ENCODE measurements at regions not wholly inside any gene's neighbourhood (a gene's known extent, or its start where the extent isn't known, plus 50 kb on each side); places are given as distances from the start of the nearest gene placed in this dataset.

DNA sequence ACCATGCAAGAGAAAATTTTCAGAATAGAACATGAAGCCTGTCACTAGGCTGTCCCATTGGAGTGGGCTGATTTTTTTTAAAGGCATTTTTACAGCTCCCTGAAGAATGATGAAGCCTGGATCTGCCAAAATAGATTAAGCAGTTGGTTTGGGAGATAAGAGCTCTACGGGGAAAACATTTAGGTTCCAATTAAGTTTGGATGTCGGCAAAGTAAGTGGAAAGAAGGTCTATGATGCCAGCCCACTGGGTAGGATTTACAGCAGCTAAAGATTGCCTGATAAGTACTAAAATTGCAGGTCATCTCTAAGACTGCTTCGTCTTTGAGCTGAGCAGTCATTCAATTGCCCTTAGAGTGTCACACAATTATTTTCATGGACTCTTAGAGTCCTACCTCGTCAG is 939.2 kb upstream of the CELF2 start:
- TF ChIP-seq CTCF (IDR thresholded peaks at IDR 0.05) = no peak
- intact Hi-C loops (cut with DNase I; ENCODE audit: low total_unique reads) = no loop called here
- H3K4me1 ChIP-seq = no peaks in the 10 kb centered on the region
- no peaks in the 10 kb centered on the region for H3K9me3 ChIP-seq
- H3K27ac ChIP-seq = no peak overlapping the region
- no peaks in the 10 kb centered on the region for H3K27me3 ChIP-seq
- DNase-seq = no peak
- H3K36me3 ChIP-seq = no peaks in the 10 kb centered on the region
- H3K4me3 ChIP-seq = no peak overlapping the region

- no peak for TF ChIP-seq CTCF (IDR thresholded peaks at IDR 0.05)
- H3K27me3 ChIP-seq = no peaks in the 10 kb centered on the region
- no peaks in the 10 kb centered on the region for H3K4me1 ChIP-seq
- H3K9me3 ChIP-seq = no peaks in the 10 kb centered on the region
- no peak overlapping the region for H3K4me3 ChIP-seq
- H3K36me3 ChIP-seq = no peaks in the 10 kb centered on the region
- DNase-seq = no peak
- intact Hi-C loops (cut with DNase I; ENCODE audit: low total_unique reads) = no loop called here
- H3K27ac ChIP-seq = no peak overlapping the region
Observed at GRCh38 chr10:10092581-10092980, 925.1 kb upstream of the CELF2 start.

DNA sequence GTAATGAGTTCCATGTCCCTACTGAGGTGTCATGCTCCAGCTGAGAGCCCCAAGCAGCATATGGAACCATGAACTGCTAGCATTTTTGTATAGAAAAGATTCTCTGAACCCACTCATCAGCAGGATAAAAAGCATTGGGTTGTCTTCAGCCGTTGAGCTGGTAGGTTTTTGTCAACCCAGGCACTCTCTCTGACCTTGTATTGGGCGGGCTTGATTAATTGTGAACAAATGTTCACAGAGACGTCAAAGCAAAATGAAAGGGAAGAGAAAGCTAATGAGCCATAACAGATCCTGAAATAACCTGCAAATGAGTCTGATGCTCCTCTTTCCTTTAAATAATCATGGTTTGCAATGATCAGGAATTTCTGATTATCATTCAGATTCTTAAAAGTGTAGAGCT is 924.7 kb upstream of the CELF2 start:
- no peaks in the 10 kb centered on the region for H3K4me1 ChIP-seq
- no peaks in the 10 kb centered on the region for H3K36me3 ChIP-seq
- no peak overlapping the region for H3K4me3 ChIP-seq
- TF ChIP-seq CTCF (IDR thresholded peaks at IDR 0.05) = no peak
- H3K27me3 ChIP-seq = no peaks in the 10 kb centered on the region
- intact Hi-C loops (cut with DNase I; ENCODE audit: low total_unique reads) = no loop called here
- no peak overlapping the region for H3K27ac ChIP-seq
- no peaks in the 10 kb centered on the region for H3K9me3 ChIP-seq
- DNase-seq = no peak

DNA sequence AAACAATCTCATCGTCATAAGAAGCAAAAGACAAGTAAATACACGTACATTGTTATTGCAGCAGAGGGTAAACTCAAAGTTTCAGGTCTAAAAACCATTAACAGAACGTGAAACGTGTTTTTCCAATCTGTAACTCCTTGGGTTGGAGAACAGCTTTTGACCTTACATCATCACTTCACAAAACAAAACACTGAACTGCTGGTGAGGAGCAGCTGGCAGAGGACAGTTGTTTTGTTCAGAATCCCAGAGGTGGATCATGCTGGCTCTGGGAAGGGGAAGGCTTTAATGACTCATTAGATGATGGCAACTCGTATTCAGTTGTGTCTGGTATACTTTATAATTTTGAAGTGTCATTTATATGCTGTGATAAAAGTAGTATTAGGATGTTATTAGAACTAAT is 923.0 kb upstream of the CELF2 start:
- peaks cover 0 to 4% (median 0%) of the 10 kb centered on the region in 3 donors for H3K9me3 ChIP-seq
- DNase-seq = no peak
- intact Hi-C loops (cut with DNase I; ENCODE audit: low total_unique reads) = no loop called here
- H3K4me3 ChIP-seq = no peak overlapping the region
- no peaks in the 10 kb centered on the region for H3K4me1 ChIP-seq
- H3K27me3 ChIP-seq = no peaks in the 10 kb centered on the region
- TF ChIP-seq CTCF (IDR thresholded peaks at IDR 0.05) = no peak
- no peaks in the 10 kb centered on the region for H3K36me3 ChIP-seq
- no peak overlapping the region for H3K27ac ChIP-seq

- peaks cover 0 to 5% (median 0%) of the 10 kb centered on the region in 3 donors for H3K9me3 ChIP-seq
- intact Hi-C loops (cut with DNase I; ENCODE audit: low total_unique reads) = no loop called here
- TF ChIP-seq CTCF (IDR thresholded peaks at IDR 0.05) = no peak
Observed at GRCh38 chr10:10096296-10096695, 921.4 kb upstream of the CELF2 start.

DNA sequence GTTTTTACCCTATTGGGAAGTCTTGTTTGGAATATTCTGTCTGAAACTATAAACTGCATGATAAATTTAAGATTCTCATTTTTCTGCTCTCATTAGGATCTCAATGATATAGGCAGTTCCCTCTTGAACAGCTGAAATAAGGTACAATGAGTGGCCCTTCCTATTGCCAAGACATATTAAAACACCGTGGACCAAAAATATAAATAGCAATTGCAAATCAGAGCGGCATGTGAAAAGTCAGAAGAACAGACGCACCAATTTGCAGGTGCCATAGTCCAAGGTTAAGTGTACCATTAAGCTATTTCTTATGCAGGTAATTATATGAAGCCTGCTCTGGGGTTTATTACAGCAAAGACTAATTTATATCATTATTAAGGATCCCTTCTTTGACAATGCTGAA is 920.8 kb upstream of the CELF2 start:
- Histone ChIP-seq H3K27me3 (no peaks in the 10 kb centered on the region), H3K27ac (no peak overlapping the region), H3K9me3 (peaks cover 0 to 5% (median 0%) of the 10 kb centered on the region in 3 donors), H3K4me1 (no peaks in the 10 kb centered on the region), H3K36me3 (no peaks in the 10 kb centered on the region), H3K4me3 (no peak overlapping the region)
- intact Hi-C loops (cut with DNase I; ENCODE audit: low total_unique reads) = no loop called here
- no peak for TF ChIP-seq CTCF (IDR thresholded peaks at IDR 0.05)
- no peak for DNase-seq

More at GRCh38 chr10:10096296-10096695, 921.4 kb upstream of the CELF2 start:
- Histone ChIP-seq H3K27ac (no peak overlapping the region), H3K4me1 (no peaks in the 10 kb centered on the region), H3K27me3 (no peaks in the 10 kb centered on the region), H3K36me3 (no peaks in the 10 kb centered on the region), H3K4me3 (no peak overlapping the region)
- no peak for DNase-seq

Data from tibial artery (tissue), 4 donors.